ENCODE measurements at regions not wholly inside any gene's neighbourhood (a gene's known extent, or its start where the extent isn't known, plus 50 kb on each side); places are given as distances from the start of the nearest gene placed in this dataset.

DNA sequence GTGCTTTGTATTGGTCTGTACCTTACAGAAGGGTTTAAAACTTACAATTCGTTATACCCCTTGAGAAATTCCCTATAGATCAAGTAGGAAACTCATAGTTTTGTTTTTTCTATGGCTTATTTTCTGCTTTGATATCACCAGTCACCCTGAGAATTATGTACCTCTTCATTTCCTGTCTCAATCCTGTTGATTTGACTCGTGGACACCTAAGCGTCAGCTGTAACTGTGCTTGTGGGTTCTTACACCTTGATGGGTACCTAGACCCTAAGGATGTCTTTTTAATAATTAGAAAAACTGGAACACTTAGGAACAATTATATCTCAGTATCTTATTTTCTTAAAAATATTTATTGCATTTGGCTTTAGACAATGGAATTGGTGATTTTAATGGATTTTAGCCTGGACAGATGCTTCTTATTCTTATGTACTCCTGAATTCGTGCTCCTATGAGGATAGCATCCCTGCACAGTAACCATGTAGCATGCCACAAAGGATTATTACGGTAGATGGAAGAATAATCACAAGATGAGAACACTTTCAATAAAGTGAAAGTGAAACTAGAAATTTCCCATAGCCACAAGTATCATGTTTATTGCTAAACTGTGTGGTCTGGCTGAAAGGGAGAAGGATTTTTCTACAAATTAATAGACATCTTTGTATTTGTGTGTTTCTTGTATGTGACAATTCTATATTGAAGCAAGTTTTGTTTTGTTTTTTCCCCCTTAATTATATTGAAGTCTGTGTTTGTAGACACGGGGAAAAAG, 1920.3 kb upstream of the WWC1 start:
- Mint-ChIP-seq H3K9me3 (peaks cover 4 to 7% of the 10 kb centered on the region in 2 donors), H3K27me3 (ENCODE audit: low read depth in 2 of 2) (no peaks in the 10 kb centered on the region), H3K4me1 (no peaks in the 10 kb centered on the region), H3K4me3 (no peak overlapping the region), H3K36me3 (no peaks in the 10 kb centered on the region), H3K27ac (no peak overlapping the region)
- Histone ChIP-seq H3K4me3 (ENCODE audit: low read length) (no peak overlapping the region), H3K27me3 (ENCODE audit: control insufficient read depth, insufficient read depth, low read length) (no peaks in the 10 kb centered on the region), H3K36me3 (ENCODE audit: control insufficient read depth, insufficient read depth, low read length) (no peaks in the 10 kb centered on the region), H3K27ac (ENCODE audit: low read length) (no peak overlapping the region), H3K9me3 (ENCODE audit: control insufficient read depth, insufficient read depth, low read length) (no peaks in the 10 kb centered on the region), H3K4me1 (ENCODE audit: control insufficient read depth, insufficient read depth, low read length) (no peaks in the 10 kb centered on the region)
- intact Hi-C loops (cut with micrococcal nuclease) = no loop called here
- DNase-seq (no peak), ATAC-seq (no peak)
- TF ChIP-seq, protein P1, sequence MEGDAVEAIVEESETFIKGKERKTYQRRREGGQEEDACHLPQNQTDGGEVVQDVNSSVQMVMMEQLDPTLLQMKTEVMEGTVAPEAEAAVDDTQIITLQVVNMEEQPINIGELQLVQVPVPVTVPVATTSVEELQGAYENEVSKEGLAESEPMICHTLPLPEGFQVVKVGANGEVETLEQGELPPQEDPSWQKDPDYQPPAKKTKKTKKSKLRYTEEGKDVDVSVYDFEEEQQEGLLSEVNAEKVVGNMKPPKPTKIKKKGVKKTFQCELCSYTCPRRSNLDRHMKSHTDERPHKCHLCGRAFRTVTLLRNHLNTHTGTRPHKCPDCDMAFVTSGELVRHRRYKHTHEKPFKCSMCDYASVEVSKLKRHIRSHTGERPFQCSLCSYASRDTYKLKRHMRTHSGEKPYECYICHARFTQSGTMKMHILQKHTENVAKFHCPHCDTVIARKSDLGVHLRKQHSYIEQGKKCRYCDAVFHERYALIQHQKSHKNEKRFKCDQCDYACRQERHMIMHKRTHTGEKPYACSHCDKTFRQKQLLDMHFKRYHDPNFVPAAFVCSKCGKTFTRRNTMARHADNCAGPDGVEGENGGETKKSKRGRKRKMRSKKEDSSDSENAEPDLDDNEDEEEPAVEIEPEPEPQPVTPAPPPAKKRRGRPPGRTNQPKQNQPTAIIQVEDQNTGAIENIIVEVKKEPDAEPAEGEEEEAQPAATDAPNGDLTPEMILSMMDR (IDR thresholded peaks at IDR 0.05) = no peak
- 71% methylated on average over 3 of the region's 6 CpGs for WGBS (ENCODE audit: insufficient coverage)

GRCh38 chr5:166373817-166374216, 1917.6 kb upstream of the WWC1 start:
- H3K4me3 Mint-ChIP-seq = no peak overlapping the region
- ATAC-seq (no peak), DNase-seq (no peak)
- H3K4me3 ChIP-seq (ENCODE audit: low read length) = no peak overlapping the region
- TF ChIP-seq, protein P1 (IDR thresholded peaks at IDR 0.05) = no peak
- H3K27me3 Mint-ChIP-seq (ENCODE audit: low read depth in 2 of 2) = no peaks in the 10 kb centered on the region
- intact Hi-C loops (cut with micrococcal nuclease) = no loop called here
- no peaks in the 10 kb centered on the region for H3K36me3 ChIP-seq (ENCODE audit: control insufficient read depth, insufficient read depth, low read length)
- no peaks in the 10 kb centered on the region for H3K36me3 Mint-ChIP-seq
- no peaks in the 10 kb centered on the region for H3K4me1 Mint-ChIP-seq
- WGBS (ENCODE audit: insufficient coverage) = 87% methylated on average over 2 of the region's 2 CpGs
- peaks cover 5 to 13% of the 10 kb centered on the region in 2 donors for H3K9me3 Mint-ChIP-seq
- H3K27ac Mint-ChIP-seq = no peak overlapping the region
- H3K27me3 ChIP-seq (ENCODE audit: control insufficient read depth, insufficient read depth, low read length) = no peaks in the 10 kb centered on the region
- no peaks in the 10 kb centered on the region for H3K4me1 ChIP-seq (ENCODE audit: control insufficient read depth, insufficient read depth, low read length)
- peaks cover 3% of the 10 kb centered on the region for H3K9me3 ChIP-seq (ENCODE audit: control insufficient read depth, insufficient read depth, low read length)
- no peak overlapping the region for H3K27ac ChIP-seq (ENCODE audit: low read length)

GRCh38 chr5:166377756-166378155, 1913.7 kb upstream of the WWC1 start:
- Mint-ChIP-seq H3K4me1 (no peaks in the 10 kb centered on the region), H3K27ac (no peak overlapping the region), H3K27me3 (ENCODE audit: low read depth in 2 of 2) (no peaks in the 10 kb centered on the region), H3K4me3 (no peak overlapping the region), H3K36me3 (peaks cover 7% of the 10 kb centered on the region), H3K9me3 (peaks cover 10 to 15% of the 10 kb centered on the region in 2 donors)
- TF ChIP-seq, protein P1 (IDR thresholded peaks at IDR 0.05) = no peak
- no peaks in the 10 kb centered on the region for H3K4me1 ChIP-seq (ENCODE audit: control insufficient read depth, insufficient read depth, low read length)
- H3K9me3 ChIP-seq (ENCODE audit: control insufficient read depth, insufficient read depth, low read length) = peaks cover 13% of the 10 kb centered on the region
- H3K27me3 ChIP-seq (ENCODE audit: control insufficient read depth, insufficient read depth, low read length) = no peaks in the 10 kb centered on the region
- no peak for DNase-seq
- H3K36me3 ChIP-seq (ENCODE audit: control insufficient read depth, insufficient read depth, low read length) = no peaks in the 10 kb centered on the region
- 84% methylated on average over 6 of the region's 6 CpGs for WGBS (ENCODE audit: insufficient coverage)
- H3K4me3 ChIP-seq (ENCODE audit: low read length) = no peak overlapping the region
- intact Hi-C loops (cut with micrococcal nuclease) = no loop called here
- no peak for ATAC-seq
- no peak overlapping the region for H3K27ac ChIP-seq (ENCODE audit: low read length)

DNA sequence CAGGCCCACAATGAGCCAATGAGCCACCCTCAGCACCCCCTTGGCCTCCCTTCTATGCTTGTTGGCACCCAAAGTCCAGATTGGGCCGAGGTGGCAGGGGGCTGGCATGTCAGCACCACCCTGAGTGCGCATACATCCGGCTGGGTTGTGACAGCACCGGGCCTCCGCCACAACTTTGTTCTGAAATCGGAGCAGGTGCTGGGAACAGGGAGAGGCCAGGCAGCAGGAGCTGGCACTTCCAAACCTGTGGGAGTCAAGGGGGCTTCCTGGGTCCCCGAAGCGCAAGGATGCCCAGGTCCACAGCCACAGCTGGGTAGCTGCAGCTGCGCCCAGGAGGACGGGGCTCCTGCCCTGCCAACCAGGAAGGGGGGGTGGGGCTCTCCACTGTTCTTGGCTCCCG, 1911.9 kb upstream of the WWC1 start:
- Mint-ChIP-seq H3K4me3 (no peak overlapping the region), H3K4me1 (no peaks in the 10 kb centered on the region), H3K27ac (no peak overlapping the region), H3K27me3 (ENCODE audit: low read depth in 2 of 2) (no peaks in the 10 kb centered on the region), H3K9me3 (peaks cover 6 to 15% of the 10 kb centered on the region in 2 donors), H3K36me3 (peaks cover 7% of the 10 kb centered on the region)
- Histone ChIP-seq H3K27me3 (ENCODE audit: control insufficient read depth, insufficient read depth, low read length) (no peaks in the 10 kb centered on the region), H3K4me1 (ENCODE audit: control insufficient read depth, insufficient read depth, low read length) (no peaks in the 10 kb centered on the region), H3K9me3 (ENCODE audit: control insufficient read depth, insufficient read depth, low read length) (peaks cover 13% of the 10 kb centered on the region), H3K36me3 (ENCODE audit: control insufficient read depth, insufficient read depth, low read length) (no peaks in the 10 kb centered on the region), H3K4me3 (ENCODE audit: low read length) (no peak overlapping the region), H3K27ac (ENCODE audit: low read length) (no peak overlapping the region)
- ATAC-seq = no peak
- intact Hi-C loops (cut with micrococcal nuclease) = no loop called here
- TF ChIP-seq, protein P1 (IDR thresholded peaks at IDR 0.05) = no peak
- DNase-seq = no peak
- 93% methylated on average over 11 of the region's 11 CpGs for WGBS (ENCODE audit: insufficient coverage)

All from natural killer cell (primary cell).